GM12875 (cell line): ENCODE measurements at regions not wholly inside any gene's neighbourhood (a gene's known extent, or its start where the extent isn't known, plus 50 kb on each side); places are given as distances from the start of the nearest gene placed in this dataset.

Source experiments
- H3K4me3 ChIP-seq: one replicate; pipeline ENCODE4 v1.5.1; 2011; ENCODE audit warnings: low read depth, low read length, control low read depth
- CTCF ChIP-seq: IDR thresholded peaks from 2 replicates; pipeline ENCODE4 v1.5.1; 2011; ENCODE audit warnings: low read depth, mild to moderate bottlenecking, control low read depth, inconsistent platforms, low read length, moderate library complexity, borderline replicate concordance; ENCODE audit not compliant: insufficient read depth

- TF ChIP-seq CTCF = no peak
- no peak overlapping the region for H3K4me3 ChIP-seq
These were observed 447.7 kb downstream of the EFNA5 start for GRCh38 chr5:107223066-107223465.

GRCh38 chr5:107219993-107220392, 450.7 kb downstream of the EFNA5 start:
- no peak overlapping the region for H3K4me3 ChIP-seq

GRCh38 chr5:107218457-107219193, 452.1 kb downstream of the EFNA5 start:
- TF ChIP-seq CTCF = no peak

More at GRCh38 chr5:107219993-107220392, 450.7 kb downstream of the EFNA5 start:
- TF ChIP-seq CTCF = no peak

GRCh38 chr5:107217721-107218130, 453.0 kb downstream of the EFNA5 start:
- no peak for TF ChIP-seq CTCF
- no peak overlapping the region for H3K4me3 ChIP-seq

More at GRCh38 chr5:107218457-107219193, 452.1 kb downstream of the EFNA5 start:
- H3K4me3 ChIP-seq = no peak overlapping the region

- no peak for TF ChIP-seq CTCF
These were observed 454.1 kb downstream of the EFNA5 start for GRCh38 chr5:107216587-107216986.

GRCh38 chr5:107215611-107216010, 455.1 kb downstream of the EFNA5 start:
- H3K4me3 ChIP-seq = no peak overlapping the region
- TF ChIP-seq CTCF = no peak

More at GRCh38 chr5:107216587-107216986, 454.1 kb downstream of the EFNA5 start:
- no peak overlapping the region for H3K4me3 ChIP-seq

GRCh38 chr5:107213025-107213424, 457.7 kb downstream of the EFNA5 start:
- no peak for TF ChIP-seq CTCF
- H3K4me3 ChIP-seq = no peak overlapping the region
